SK-N-SH (cell line): ENCODE measurements at regions not wholly inside any gene's neighbourhood (a gene's known extent, or its start where the extent isn't known, plus 50 kb on each side); places are given as distances from the start of the nearest gene placed in this dataset.

Source experiments
- CTCF ChIA-PET: fragments of 300-600, 350-600 bp; formaldehyde crosslinking; extraction: SDS; loops from one replicate; lab custom pipeline; 2021; lab: Yijun Ruan, JAX
- POLR2A ChIA-PET: fragments of 350-600 bp; sonication (Branson Sonifier 250); formaldehyde crosslinking; extraction: SDS; loops from one replicate; lab custom pipeline; 2020; ENCODE audit warnings: antibody characterized with exemption, inconsistent platforms; lab: Yijun Ruan, JAX
- DNase-seq: peaks from one replicate; pipeline ENCODE4 v3.0.0; 2012
- H2AFZ ChIP-seq: fragments of 200-600 bp; sonication (generic); 2 replicates; pipeline ENCODE4 v1.8.1; 2016; ENCODE audit warnings: antibody characterized with exemption, mild to moderate bottlenecking, low read depth
- H3F3A ChIP-seq: fragments of 200-600 bp; sonication (generic); replicated peaks from 2 replicates; pipeline ENCODE3; 2016; ENCODE audit warnings: antibody characterized with exemption, mild to moderate bottlenecking; ENCODE audit not compliant: insufficient read depth
- H3K27ac ChIP-seq, 2 experiments: fragments of 200-500 bp in 1 of 2; fragments of 200-600 bp in 1 of 2; sonication (Bioruptor generic) in 1 of 2; sonication (generic), shearing (Covaris generic) in 1 of 2; 2 replicates each; pipeline versions ENCODE4 v1.5.1 to v1.6.1; 2014 to 2016; ENCODE audit warnings: low read depth in 2 of 2, inconsistent platforms in 1 of 2, low read length in 1 of 2, mild to moderate bottlenecking in 1 of 2, mixed read lengths in 1 of 2
- H3K27me3 ChIP-seq: fragments of 200-600 bp; sonication (generic), shearing (Covaris generic); 2 replicates; pipeline ENCODE4 v1.6.1; 2016; ENCODE audit warnings: mixed run types; ENCODE audit not compliant: insufficient read depth
- H3K36me3 ChIP-seq, 2 experiments: fragments of 200-500 bp in 1 of 2; fragments of 200-600 bp in 1 of 2; sonication (Bioruptor generic) in 1 of 2; sonication (generic) in 1 of 2; replicated peaks in 1 of 2; 2 replicates each; pipeline versions ENCODE3 to v1.5.1; 2014 to 2016; ENCODE audit warnings: low read length in 1 of 2, mild to moderate bottlenecking in 1 of 2; ENCODE audit not compliant: insufficient read depth in 2 of 2, control insufficient read depth in 1 of 2
- H3K4me1 ChIP-seq, 2 experiments: fragments of 200-500 bp in 1 of 2; fragments of 200-600 bp in 1 of 2; sonication (Bioruptor generic) in 1 of 2; sonication (generic), shearing (Covaris generic) in 1 of 2; 2 replicates each; pipeline versions ENCODE4 v1.5.1 to v1.6.1; 2014 to 2016; ENCODE audit warnings: low read depth in 1 of 2, low read length in 1 of 2, mixed run types in 1 of 2; ENCODE audit not compliant: insufficient read depth in 2 of 2, control insufficient read depth in 1 of 2
- H3K4me2 ChIP-seq: fragments of 200-600 bp; sonication (generic), shearing (Covaris generic); 2 replicates; pipeline ENCODE4 v1.6.1; 2017; ENCODE audit warnings: mixed run types
- H3K4me3 ChIP-seq, 2 experiments: fragments of 200-500 bp in 1 of 2; fragments of 200-600 bp in 1 of 2; sonication (Bioruptor generic) in 1 of 2; sonication (generic), shearing (Covaris generic) in 1 of 2; 2 replicates each; pipeline versions ENCODE4 v1.5.1 to v1.8.1; 2014 to 2016; ENCODE audit warnings: low read depth in 2 of 2, inconsistent platforms in 1 of 2, low read length in 1 of 2, mild to moderate bottlenecking in 1 of 2, mixed read lengths in 1 of 2, moderate library complexity in 1 of 2
- H3K79me2 ChIP-seq: fragments of 200-600 bp; sonication (generic); 2 replicates; pipeline ENCODE4 v1.8.1; 2017; ENCODE audit warnings: mild to moderate bottlenecking; ENCODE audit not compliant: insufficient read depth
- H3K9ac ChIP-seq: fragments of 200-600 bp; sonication (generic); 2 replicates; pipeline ENCODE4 v1.6.1; 2017; ENCODE audit warnings: mixed run types
- H3K9me2 ChIP-seq: fragments of 200-600 bp; sonication (generic); 2 replicates; pipeline ENCODE4 v1.6.1; 2017; ENCODE audit warnings: mixed run types
- H3K9me3 ChIP-seq: fragments of 200-600 bp; sonication (generic); 2 replicates; pipeline ENCODE4 v1.6.1; 2017; ENCODE audit warnings: mixed run types, mild to moderate bottlenecking, moderate library complexity
- H4K20me1 ChIP-seq: fragments of 200-600 bp; sonication (generic); 2 replicates; pipeline ENCODE4 v1.6.1; 2017; ENCODE audit warnings: mild to moderate bottlenecking, mixed run types; ENCODE audit not compliant: insufficient read depth
- ELF1 ChIP-seq: IDR thresholded peaks from 2 replicates; pipeline ENCODE4 v1.4.0; 2012
- EP300 ChIP-seq, 2 experiments: IDR thresholded peaks; 2 replicates each; pipeline versions ENCODE4 v1.4.0 to v1.6.1; 2012; ENCODE audit warnings: borderline replicate concordance in 1 of 2, low read depth in 1 of 2, low read length in 1 of 2
- EZH2phosphoT487 ChIP-seq: fragments of 200-600 bp; sonication (generic); IDR thresholded peaks from 2 replicates; pipeline ENCODE4 v1.6.1; 2017; ENCODE audit warnings: low read depth, mixed run types, mild to moderate bottlenecking, antibody characterized with exemption, moderate library complexity, borderline replicate concordance
- FOXJ3 ChIP-seq: sonication (generic); formaldehyde crosslinking; IDR thresholded peaks from 2 replicates; pipeline ENCODE4 v1.5.1; 2020; ENCODE audit warnings: mild to moderate bottlenecking, missing genetic modification reagents
- GATA2 ChIP-seq: sonication (generic); formaldehyde crosslinking; IDR thresholded peaks from 2 replicates; pipeline ENCODE4 v1.5.0; 2020; ENCODE audit warnings: mild to moderate bottlenecking, missing genetic modification reagents
- JUND ChIP-seq: IDR thresholded peaks from 2 replicates; pipeline ENCODE4 v1.4.0; 2012
- MEF2A ChIP-seq: IDR thresholded peaks from 2 replicates; pipeline ENCODE4 v1.4.0; 2012; ENCODE audit warnings: low read depth, borderline replicate concordance
- MXI1 ChIP-seq: IDR thresholded peaks from 2 replicates; pipeline ENCODE4 v1.6.1; 2012; ENCODE audit warnings: mild to moderate bottlenecking, low read depth, low read length, improper control_type of control experiment
- NFIC ChIP-seq: IDR thresholded peaks from 2 replicates; pipeline ENCODE4 v1.4.0; 2012; ENCODE audit warnings: borderline replicate concordance
- POLR2AphosphoS5 ChIP-seq: IDR thresholded peaks from 2 replicates; pipeline ENCODE4 v1.6.1; 2012; ENCODE audit warnings: low read depth, low read length
- SMC3 ChIP-seq: IDR thresholded peaks from 2 replicates; pipeline ENCODE4 v1.6.1; 2012; ENCODE audit warnings: low read depth, low read length, improper control_type of control experiment
- TCF12 ChIP-seq: IDR thresholded peaks from 2 replicates; pipeline ENCODE4 v1.4.0; 2012
- TEAD4 ChIP-seq: IDR thresholded peaks from 2 replicates; pipeline ENCODE4 v1.4.0; 2012; ENCODE audit warnings: mild to moderate bottlenecking, borderline replicate concordance; ENCODE audit not compliant: insufficient read depth
- WGBS: methylation state at CpG from one replicate; pipeline ENCODE4 v1.1.6; 2017; ENCODE audit warnings: low lambda C conversion rate; 5-methylcytosine and 5-hydroxymethylcytosine counted together
- TF ChIP-seq, protein P1 (sequence below): IDR thresholded peaks from 2 replicates; pipeline ENCODE4 v1.4.0; 2012; ENCODE audit warnings: low read depth, borderline replicate concordance
- TF ChIP-seq, protein P2 (sequence below): IDR thresholded peaks from 2 replicates; pipeline ENCODE4 v1.4.0; 2012; ENCODE audit warnings: low read depth, borderline replicate concordance
- TF ChIP-seq, protein P3 (sequence below): fragments of 200-600 bp; sonication (generic); IDR thresholded peaks from 2 replicates; pipeline ENCODE4 v1.6.1; 2017; ENCODE audit warnings: antibody characterized with exemption, mild to moderate bottlenecking, moderate library complexity
- TF ChIP-seq, protein P4 (sequence below): IDR thresholded peaks from 2 replicates; pipeline ENCODE4 v1.4.0; 2012; ENCODE audit warnings: low read depth
- TF ChIP-seq, protein P5 (sequence below): IDR thresholded peaks from 2 replicates; pipeline ENCODE4; 2012

DNA sequence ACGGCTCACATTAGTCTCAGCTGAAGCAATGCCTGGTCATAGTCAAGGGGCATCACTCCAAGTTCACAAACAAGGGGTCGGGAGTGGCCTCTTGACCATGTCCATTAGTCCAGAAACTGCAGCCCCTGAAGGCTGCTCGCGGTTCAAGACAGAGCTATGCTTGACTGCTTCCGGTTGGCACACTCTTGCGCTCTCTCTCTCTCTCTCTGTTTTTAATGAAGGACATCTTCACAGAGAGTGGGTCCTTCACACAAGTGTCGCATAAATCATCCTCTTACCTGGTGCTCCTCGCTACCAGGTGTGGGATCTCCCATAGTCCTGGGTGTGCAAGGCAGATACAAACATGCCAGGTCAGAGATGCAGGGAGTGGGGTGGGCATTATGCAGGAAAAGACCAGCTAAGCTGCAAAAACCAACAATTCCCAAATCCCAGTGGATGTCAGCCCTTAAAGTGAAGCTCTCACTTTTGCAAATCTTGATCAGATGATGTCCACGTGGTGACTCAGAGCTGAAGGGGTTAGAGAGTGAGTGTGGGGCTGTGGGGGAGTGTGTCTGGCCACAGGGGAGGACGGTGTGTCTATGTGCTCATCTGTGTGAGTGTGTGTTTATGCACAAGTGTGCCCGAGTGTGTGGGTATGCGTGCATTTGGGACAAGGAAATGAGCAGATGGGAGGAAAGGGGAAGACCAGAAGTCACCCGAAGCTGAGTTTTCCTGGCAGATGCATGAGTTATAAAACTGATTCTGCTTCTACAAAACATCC, 83.7 kb upstream of the PPP2R2D start:
- H3K9me3 ChIP-seq = no peaks in the 10 kb centered on the region
- H3K27me3 ChIP-seq = no peaks in the 10 kb centered on the region
- H3K4me3 ChIP-seq = no peak overlapping the region
- H2AFZ ChIP-seq = no peak overlapping the region
- H4K20me1 ChIP-seq = no peaks in the 10 kb centered on the region
- TF ChIP-seq EZH2phosphoT487 = no peak
- no peak for TF ChIP-seq MXI1
- TF ChIP-seq, protein P1, sequence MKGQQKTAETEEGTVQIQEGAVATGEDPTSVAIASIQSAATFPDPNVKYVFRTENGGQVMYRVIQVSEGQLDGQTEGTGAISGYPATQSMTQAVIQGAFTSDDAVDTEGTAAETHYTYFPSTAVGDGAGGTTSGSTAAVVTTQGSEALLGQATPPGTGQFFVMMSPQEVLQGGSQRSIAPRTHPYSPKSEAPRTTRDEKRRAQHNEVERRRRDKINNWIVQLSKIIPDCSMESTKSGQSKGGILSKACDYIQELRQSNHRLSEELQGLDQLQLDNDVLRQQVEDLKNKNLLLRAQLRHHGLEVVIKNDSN = no peak
- TF ChIP-seq, protein P2, sequence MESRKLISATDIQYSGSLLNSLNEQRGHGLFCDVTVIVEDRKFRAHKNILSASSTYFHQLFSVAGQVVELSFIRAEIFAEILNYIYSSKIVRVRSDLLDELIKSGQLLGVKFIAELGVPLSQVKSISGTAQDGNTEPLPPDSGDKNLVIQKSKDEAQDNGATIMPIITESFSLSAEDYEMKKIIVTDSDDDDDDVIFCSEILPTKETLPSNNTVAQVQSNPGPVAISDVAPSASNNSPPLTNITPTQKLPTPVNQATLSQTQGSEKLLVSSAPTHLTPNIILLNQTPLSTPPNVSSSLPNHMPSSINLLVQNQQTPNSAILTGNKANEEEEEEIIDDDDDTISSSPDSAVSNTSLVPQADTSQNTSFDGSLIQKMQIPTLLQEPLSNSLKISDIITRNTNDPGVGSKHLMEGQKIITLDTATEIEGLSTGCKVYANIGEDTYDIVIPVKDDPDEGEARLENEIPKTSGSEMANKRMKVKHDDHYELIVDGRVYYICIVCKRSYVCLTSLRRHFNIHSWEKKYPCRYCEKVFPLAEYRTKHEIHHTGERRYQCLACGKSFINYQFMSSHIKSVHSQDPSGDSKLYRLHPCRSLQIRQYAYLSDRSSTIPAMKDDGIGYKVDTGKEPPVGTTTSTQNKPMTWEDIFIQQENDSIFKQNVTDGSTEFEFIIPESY = no peak
- TF ChIP-seq MEF2A = no peak
- no peak for TF ChIP-seq POLR2AphosphoS5
- no peak for TF ChIP-seq FOXJ3 (CRISPR knock-in tag)
- TF ChIP-seq, all 33 proteins: peak for 0
- H3K9ac ChIP-seq = no peak overlapping the region
- H3K4me1 ChIP-seq = no peaks in the 10 kb centered on the region
- DNase-seq = peak; percentile 6
- H3K79me2 ChIP-seq = no peaks in the 10 kb centered on the region
- ChIA-PET CTCF (interaction anchor here (1.0 to 1.1 kb wide), 2 partner anchors 18 to 25 kb away, joined by 3 read pairs; no protein-coding TSS in a partner anchor), POLR2A (no interaction called here)
- no peaks in the 10 kb centered on the region for H3K9me2 ChIP-seq
- no peaks in the 10 kb centered on the region for H3F3A ChIP-seq
- H3K27ac ChIP-seq = no peak overlapping the region
- H3K4me2 ChIP-seq = no peak overlapping the region
- H3K36me3 ChIP-seq = no peaks in the 10 kb centered on the region
- WGBS = 36% methylated on average over 13 of the region's 13 CpGs

DNA sequence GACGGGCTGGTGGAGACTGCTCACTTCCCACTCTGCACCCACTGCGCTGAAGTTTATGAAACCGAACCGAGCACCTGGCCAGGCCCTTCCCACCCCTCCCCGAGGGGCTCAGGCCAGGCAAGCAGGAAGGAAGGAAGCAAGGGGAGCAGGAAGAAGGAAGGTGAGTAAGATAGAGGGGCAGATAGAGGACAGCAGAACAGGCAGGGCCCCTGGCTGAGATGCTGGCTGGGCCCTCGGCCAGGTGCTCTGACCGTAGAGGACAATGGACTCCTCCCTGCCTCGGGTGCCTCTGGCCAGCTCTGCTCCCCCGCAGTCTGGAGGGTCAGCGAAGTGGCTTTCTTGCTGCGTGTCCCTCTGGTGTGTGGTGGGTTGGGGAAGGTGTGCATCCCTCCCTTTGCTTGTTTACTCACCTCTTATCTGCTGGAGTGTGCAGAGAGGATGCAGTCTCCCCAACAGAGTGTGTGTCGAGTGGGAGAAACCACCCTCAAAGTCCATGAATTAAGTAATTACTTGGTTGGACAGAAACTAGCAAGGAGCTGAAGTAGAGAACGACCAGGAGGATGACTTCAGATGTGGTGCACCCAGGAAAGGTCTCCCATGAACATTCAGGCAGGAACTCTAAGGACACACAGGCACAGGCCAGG, 82.8 kb upstream of the PPP2R2D start:
- Histone ChIP-seq H2AFZ (no peak overlapping the region), H3K79me2 (no peaks in the 10 kb centered on the region), H3F3A (no peaks in the 10 kb centered on the region), H3K27me3 (no peaks in the 10 kb centered on the region), H3K9me3 (no peaks in the 10 kb centered on the region), H4K20me1 (no peaks in the 10 kb centered on the region), H3K4me3 (no peak overlapping the region), H3K9me2 (no peaks in the 10 kb centered on the region), H3K36me3 (no peaks in the 10 kb centered on the region), H3K4me2 (no peak overlapping the region), H3K9ac (no peak overlapping the region), H3K27ac (no peak overlapping the region), H3K4me1 (no peaks in the 10 kb centered on the region)
- ChIA-PET POLR2A (no interaction called here), CTCF (interaction anchor here (1.1 kb wide), 1 partner anchor 26 kb away, joined by 3 read pairs; no protein-coding TSS in a partner anchor)
- WGBS = 25% methylated on average over 13 of the region's 13 CpGs
- peak; percentile 12 for DNase-seq
- TF ChIP-seq TEAD4 = no peak
- no peak for TF ChIP-seq EP300 (IDR thresholded peaks at IDR 0.05; ENCODE audit: borderline replicate concordance in 1 of 2, low read depth in 1 of 2, low read length in 1 of 2)
- no peak for TF ChIP-seq JUND
- TF ChIP-seq GATA2 (CRISPR knock-in tag) = no peak
- TF ChIP-seq, protein P2 = no peak
- no peak for TF ChIP-seq ELF1
- TF ChIP-seq, protein P3, sequence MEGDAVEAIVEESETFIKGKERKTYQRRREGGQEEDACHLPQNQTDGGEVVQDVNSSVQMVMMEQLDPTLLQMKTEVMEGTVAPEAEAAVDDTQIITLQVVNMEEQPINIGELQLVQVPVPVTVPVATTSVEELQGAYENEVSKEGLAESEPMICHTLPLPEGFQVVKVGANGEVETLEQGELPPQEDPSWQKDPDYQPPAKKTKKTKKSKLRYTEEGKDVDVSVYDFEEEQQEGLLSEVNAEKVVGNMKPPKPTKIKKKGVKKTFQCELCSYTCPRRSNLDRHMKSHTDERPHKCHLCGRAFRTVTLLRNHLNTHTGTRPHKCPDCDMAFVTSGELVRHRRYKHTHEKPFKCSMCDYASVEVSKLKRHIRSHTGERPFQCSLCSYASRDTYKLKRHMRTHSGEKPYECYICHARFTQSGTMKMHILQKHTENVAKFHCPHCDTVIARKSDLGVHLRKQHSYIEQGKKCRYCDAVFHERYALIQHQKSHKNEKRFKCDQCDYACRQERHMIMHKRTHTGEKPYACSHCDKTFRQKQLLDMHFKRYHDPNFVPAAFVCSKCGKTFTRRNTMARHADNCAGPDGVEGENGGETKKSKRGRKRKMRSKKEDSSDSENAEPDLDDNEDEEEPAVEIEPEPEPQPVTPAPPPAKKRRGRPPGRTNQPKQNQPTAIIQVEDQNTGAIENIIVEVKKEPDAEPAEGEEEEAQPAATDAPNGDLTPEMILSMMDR = no peak
- TF ChIP-seq, protein P4, sequence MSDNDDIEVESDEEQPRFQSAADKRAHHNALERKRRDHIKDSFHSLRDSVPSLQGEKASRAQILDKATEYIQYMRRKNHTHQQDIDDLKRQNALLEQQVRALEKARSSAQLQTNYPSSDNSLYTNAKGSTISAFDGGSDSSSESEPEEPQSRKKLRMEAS = no peak
- no peak for TF ChIP-seq NFIC
- no peak for TF ChIP-seq EZH2phosphoT487
- no peak for TF ChIP-seq SMC3
- no peak for TF ChIP-seq TCF12
- TF ChIP-seq MXI1 = no peak
- TF ChIP-seq, protein P5, sequence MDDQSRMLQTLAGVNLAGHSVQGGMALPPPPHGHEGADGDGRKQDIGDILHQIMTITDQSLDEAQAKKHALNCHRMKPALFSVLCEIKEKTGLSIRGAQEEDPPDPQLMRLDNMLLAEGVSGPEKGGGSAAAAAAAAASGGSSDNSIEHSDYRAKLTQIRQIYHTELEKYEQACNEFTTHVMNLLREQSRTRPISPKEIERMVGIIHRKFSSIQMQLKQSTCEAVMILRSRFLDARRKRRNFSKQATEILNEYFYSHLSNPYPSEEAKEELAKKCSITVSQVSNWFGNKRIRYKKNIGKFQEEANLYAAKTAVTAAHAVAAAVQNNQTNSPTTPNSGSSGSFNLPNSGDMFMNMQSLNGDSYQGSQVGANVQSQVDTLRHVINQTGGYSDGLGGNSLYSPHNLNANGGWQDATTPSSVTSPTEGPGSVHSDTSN = no peak
